Neural progenitor cell (in vitro differentiated cells): ENCODE measurements at regions not wholly inside any gene's neighbourhood (a gene's known extent, or its start where the extent isn't known, plus 50 kb on each side); places are given as distances from the start of the nearest gene placed in this dataset.

Source experiments
- DNase-seq: peaks from one replicate; pipeline ENCODE4 v3.0.0-alpha.2; 2016; ENCODE audit warnings: low spot score
- H2AFZ ChIP-seq: fragments of 200-600 bp; sonication (generic); replicated peaks from 2 replicates; pipeline ENCODE4 v1.6.1; 2016; ENCODE audit warnings: antibody characterized with exemption
- H3F3A ChIP-seq: fragments of 200-600 bp; sonication (generic); 2 replicates; pipeline ENCODE4 v1.6.1; 2016; ENCODE audit warnings: antibody characterized with exemption, low read depth
- H3K27ac ChIP-seq: fragments of 200-600 bp; sonication (generic); 2 replicates; pipeline ENCODE4 v1.5.1; 2016; ENCODE audit warnings: mild to moderate bottlenecking
- H3K27me3 ChIP-seq: fragments of 200-600 bp; sonication (generic); 2 replicates; pipeline ENCODE4 v1.6.1; 2016; ENCODE audit warnings: mild to moderate bottlenecking, moderate library complexity
- H3K36me3 ChIP-seq: fragments of 200-600 bp; sonication (generic); 2 replicates; pipeline ENCODE4 v1.5.1; 2016
- H3K4me1 ChIP-seq: fragments of 200-600 bp; sonication (generic); 2 replicates; pipeline ENCODE4 v1.6.1; 2016; ENCODE audit warnings: mixed run types
- H3K4me2 ChIP-seq: fragments of 200-600 bp; sonication (generic); 2 replicates; pipeline ENCODE4 v1.6.1; 2016
- H3K4me3 ChIP-seq: fragments of 200-600 bp; sonication (generic); 2 replicates; pipeline ENCODE4 v1.5.1; 2016
- H3K79me2 ChIP-seq: fragments of 200-600 bp; sonication (generic); 2 replicates; pipeline ENCODE4 v1.6.1; 2016; ENCODE audit warnings: low read depth
- H3K9ac ChIP-seq: fragments of 200-600 bp; sonication (generic); 2 replicates; pipeline ENCODE4 v1.6.1; 2016
- H3K9me3 ChIP-seq: fragments of 200-600 bp; sonication (generic); 2 replicates; pipeline ENCODE4 v1.5.1; 2016; ENCODE audit warnings: low read depth
- H4K20me1 ChIP-seq: fragments of 200-600 bp; sonication (generic); 2 replicates; pipeline ENCODE4 v1.6.1; 2016; ENCODE audit warnings: low read depth
- H3K27ac Mint-ChIP-seq: 3 replicates; pipeline ENCODE4 v1.8.0; 2021; ENCODE audit warnings: mixed read lengths
- H3K27me3 Mint-ChIP-seq: 2 replicates; pipeline ENCODE4 v1.8.0; 2022; ENCODE audit warnings: low read depth, mild to moderate bottlenecking, inconsistent platforms, moderate library complexity, mixed read lengths; ENCODE audit not compliant: insufficient read depth
- H3K36me3 Mint-ChIP-seq: 3 replicates; pipeline ENCODE4 v1.8.0; 2021; ENCODE audit warnings: mixed read lengths
- H3K4me1 Mint-ChIP-seq: 3 replicates; pipeline ENCODE4 v1.8.0; 2021; ENCODE audit warnings: mixed read lengths
- H3K4me3 Mint-ChIP-seq: 3 replicates; pipeline ENCODE4 v1.8.0; 2021; ENCODE audit warnings: mild to moderate bottlenecking, moderate library complexity, mixed read lengths
- H3K9me3 Mint-ChIP-seq: 3 replicates; pipeline ENCODE4 v1.8.0; 2020; ENCODE audit warnings: mixed read lengths
- CTCF ChIP-seq: fragments of 200-600 bp; sonication (generic); IDR thresholded peaks from 2 replicates; pipeline ENCODE4 v1.5.1; 2017; ENCODE audit warnings: antibody characterized with exemption, mild to moderate bottlenecking
- EZH2 ChIP-seq: fragments of 200-600 bp; sonication (generic); IDR thresholded peaks from 2 replicates; pipeline ENCODE4 v1.6.1; 2017; ENCODE audit warnings: antibody characterized with exemption, mild to moderate bottlenecking, moderate library complexity
- EZH2phosphoT487 ChIP-seq: fragments of 200-600 bp; sonication (generic); IDR thresholded peaks from 2 replicates; pipeline ENCODE4 v1.6.1; 2017; ENCODE audit warnings: antibody characterized with exemption

- no peaks in the 10 kb centered on the region for H3K79me2 ChIP-seq
- H4K20me1 ChIP-seq: no peaks in the 10 kb centered on the region
- H3K27ac ChIP-seq: no peak overlapping the region
- H3K9me3 ChIP-seq: no peaks in the 10 kb centered on the region
- Mint-ChIP-seq H3K4me3 (no peak overlapping the region), H3K4me1 (peaks cover 77% of the 10 kb centered on the region), H3K27ac (no peak overlapping the region), H3K27me3 (peaks cover 12% of the 10 kb centered on the region), H3K36me3 (peaks cover 4% of the 10 kb centered on the region), H3K9me3 (peaks cover 4% of the 10 kb centered on the region)
- H3K27me3 ChIP-seq: peaks cover 9% of the 10 kb centered on the region
- no peak for TF ChIP-seq EZH2phosphoT487
- TF ChIP-seq CTCF: peak; percentile 3
- TF ChIP-seq EZH2: no peak
- H2AFZ ChIP-seq: no peak overlapping the region
- H3K4me2 ChIP-seq: no peak overlapping the region
- H3K4me3 ChIP-seq: no peak overlapping the region
- DNase-seq: no peak
- peaks cover 24% of the 10 kb centered on the region for H3K4me1 ChIP-seq
- no peaks in the 10 kb centered on the region for H3K36me3 ChIP-seq
- peaks cover 4% of the 10 kb centered on the region for H3F3A ChIP-seq
- no peak overlapping the region for H3K9ac ChIP-seq
Observed at GRCh38 chr15:62848632-62849050, 193.9 kb upstream of the TPM1 start.

GRCh38 chr15:62849316-62850106 is 193.0 kb upstream of the TPM1 start:
- Histone ChIP-seq H3K4me1 (peaks cover 28% of the 10 kb centered on the region), H4K20me1 (no peaks in the 10 kb centered on the region), H3K4me3 (no peak overlapping the region), H3F3A (peaks cover 4% of the 10 kb centered on the region), H3K4me2 (no peak overlapping the region), H3K27me3 (peaks cover 9% of the 10 kb centered on the region), H3K79me2 (no peaks in the 10 kb centered on the region), H3K27ac (no peak overlapping the region), H3K36me3 (no peaks in the 10 kb centered on the region), H3K9ac (no peak overlapping the region), H3K9me3 (no peaks in the 10 kb centered on the region), H2AFZ (no peak overlapping the region)
- Mint-ChIP-seq H3K4me1 (peaks cover 78% of the 10 kb centered on the region), H3K27me3 (peaks cover 7% of the 10 kb centered on the region), H3K9me3 (peaks cover 2% of the 10 kb centered on the region), H3K4me3 (no peak overlapping the region), H3K36me3 (peaks cover 1% of the 10 kb centered on the region), H3K27ac (no peak overlapping the region)
- TF ChIP-seq CTCF (no peak), EZH2phosphoT487 (no peak), EZH2 (no peak)
- DNase-seq: no peak

GRCh38 chr15:62850318-62850717 is 192.2 kb upstream of the TPM1 start:
- peaks cover 9% of the 10 kb centered on the region for H3K27me3 ChIP-seq
- peaks cover 4% of the 10 kb centered on the region for H3K27me3 Mint-ChIP-seq
- no peaks in the 10 kb centered on the region for H3K79me2 ChIP-seq
- no peak overlapping the region for H3K4me3 Mint-ChIP-seq
- no peak for TF ChIP-seq EZH2phosphoT487
- TF ChIP-seq CTCF: no peak
- TF ChIP-seq EZH2: no peak
- H3K36me3 ChIP-seq: no peaks in the 10 kb centered on the region
- H3K9ac ChIP-seq: no peak overlapping the region
- peaks cover 74% of the 10 kb centered on the region for H3K4me1 Mint-ChIP-seq
- H3K36me3 Mint-ChIP-seq: no peaks in the 10 kb centered on the region
- peak overlapping the region; percentile 94 for H3K27ac Mint-ChIP-seq
- H3K4me2 ChIP-seq: no peak overlapping the region
- H3K4me3 ChIP-seq: no peak overlapping the region
- peak overlapping the region; percentile 30 for H2AFZ ChIP-seq
- no peaks in the 10 kb centered on the region for H3K9me3 ChIP-seq
- H4K20me1 ChIP-seq: no peaks in the 10 kb centered on the region
- no peak overlapping the region for H3K27ac ChIP-seq
- H3K4me1 ChIP-seq: peaks cover 28% of the 10 kb centered on the region
- H3F3A ChIP-seq: peaks cover 4% of the 10 kb centered on the region
- H3K9me3 Mint-ChIP-seq: peaks cover 2% of the 10 kb centered on the region
- no peak for DNase-seq
